IMR-90 (cell line): ENCODE measurements at regions not wholly inside any gene's neighbourhood (a gene's known extent, or its start where the extent isn't known, plus 50 kb on each side); places are given as distances from the start of the nearest gene placed in this dataset.

Source experiments
- ATAC-seq: fragments of 200-7000 bp; cut with Tn5 transposase; 2 replicates; pipeline ENCODE4 v1.9.1; 2020; ENCODE audit warnings: low read depth, mild to moderate bottlenecking, moderate library complexity
- BruUV-seq: library from RNA; stranded (reverse); fragments of 400-500 nt; replicated peaks from 2 replicates; lab custom pipeline; 2021; lab: Mats Ljungman, UMichigan
- CTCF ChIA-PET: fragments of 300-600 bp; formaldehyde crosslinking; extraction: SDS; loops from one replicate; lab custom pipeline; 2021; ENCODE audit warnings: antibody characterized with exemption; lab: Yijun Ruan, JAX
- POLR2A ChIA-PET: fragments of 300-600 bp; sonication (Branson Sonifier 250); formaldehyde crosslinking; loops from one replicate; lab custom pipeline; 2022; ENCODE audit warnings: antibody characterized with exemption; ENCODE audit not compliant: unreplicated experiment; lab: Charles Lee
- DNase-seq: peaks from one replicate; pipeline ENCODE4 v3.0.0; 2013
- H2AFZ ChIP-seq: replicated peaks from 2 replicates; pipeline ENCODE3; 2013; ENCODE audit warnings: low read length, mild to moderate bottlenecking; ENCODE audit not compliant: poor library complexity
- H2AK5ac ChIP-seq: 2 replicates; pipeline ENCODE4 v1.6.1; 2013; ENCODE audit warnings: low read depth, low read length, inconsistent platforms
- H2AK9ac ChIP-seq: replicated peaks from 2 replicates; pipeline ENCODE3; 2013; ENCODE audit warnings: mild to moderate bottlenecking, low read depth, low read length, moderate library complexity; ENCODE audit not compliant: poor library complexity
- H2BK120ac ChIP-seq: 2 replicates; pipeline ENCODE4 v1.6.1; 2013; ENCODE audit warnings: low read depth, low read length, inconsistent platforms
- H2BK15ac ChIP-seq: 3 replicates; pipeline ENCODE4 v1.6.1; 2013; ENCODE audit warnings: low read depth, low read length, inconsistent platforms
- H2BK20ac ChIP-seq: 2 replicates; pipeline ENCODE4 v1.6.1; 2013; ENCODE audit warnings: low read depth, mild to moderate bottlenecking, inconsistent platforms, low read length, moderate library complexity
- H2BK5ac ChIP-seq: 2 replicates; pipeline ENCODE4 v1.6.1; 2013; ENCODE audit warnings: mild to moderate bottlenecking, low read depth, low read length, inconsistent platforms; ENCODE audit not compliant: poor library complexity, severe bottlenecking
- H3K14ac ChIP-seq: replicated peaks from 2 replicates; pipeline ENCODE4 v1.6.1; 2013; ENCODE audit warnings: low read depth, low read length, inconsistent platforms
- H3K18ac ChIP-seq: 2 replicates; pipeline ENCODE4 v1.6.1; 2013; ENCODE audit warnings: low read depth, low read length, control low read depth
- H3K23ac ChIP-seq: 2 replicates; pipeline ENCODE4 v1.6.1; 2013; ENCODE audit warnings: low read depth, low read length, inconsistent platforms
- H3K27ac ChIP-seq: 2 replicates; pipeline ENCODE4 v1.5.1; 2013; ENCODE audit warnings: mild to moderate bottlenecking, control low read depth, low read length; ENCODE audit not compliant: insufficient read depth
- H3K27me3 ChIP-seq: 2 replicates; pipeline ENCODE4 v1.6.1; 2013; ENCODE audit warnings: low read length; ENCODE audit not compliant: control insufficient read depth, insufficient read depth
- H3K36me3 ChIP-seq: 2 replicates; pipeline ENCODE4 v1.6.1; 2013; ENCODE audit warnings: low read length, mixed read lengths; ENCODE audit not compliant: control insufficient read depth, insufficient read depth
- H3K4ac ChIP-seq: 2 replicates; pipeline ENCODE4 v1.6.1; 2013; ENCODE audit warnings: low read depth, low read length, inconsistent platforms
- H3K4me1 ChIP-seq: 2 replicates; pipeline ENCODE4 v1.6.1; 2013; ENCODE audit warnings: low read length, mixed read lengths; ENCODE audit not compliant: control insufficient read depth, insufficient read depth
- H3K4me2 ChIP-seq: 2 replicates; pipeline ENCODE4 v1.6.1; 2013; ENCODE audit warnings: low read depth, mild to moderate bottlenecking, control low read depth, low read length, moderate library complexity
- H3K4me3 ChIP-seq: 2 replicates; pipeline ENCODE4 v1.5.1; 2013; ENCODE audit warnings: low read depth, mild to moderate bottlenecking, control low read depth, low read length, moderate library complexity; ENCODE audit not compliant: insufficient read depth
- H3K56ac ChIP-seq: 2 replicates; pipeline ENCODE4 v1.6.1; 2013; ENCODE audit warnings: low read length, inconsistent platforms; ENCODE audit not compliant: insufficient read depth; ENCODE audit errors: extremely low read depth
- H3K79me1 ChIP-seq, 2 experiments: 2 replicates each; pipeline ENCODE4 v1.6.1; 2013; ENCODE audit warnings: low read length in 2 of 2, inconsistent platforms in 1 of 2, low read depth in 1 of 2
- H3K9ac ChIP-seq: 2 replicates; pipeline ENCODE4 v1.6.1; 2013; ENCODE audit warnings: low read depth, low read length, control low read depth
- H3K9me1 ChIP-seq: 2 replicates; pipeline ENCODE4 v1.6.1; 2013; ENCODE audit warnings: low read length, inconsistent platforms; ENCODE audit not compliant: insufficient read depth
- H3K9me3 ChIP-seq: 2 replicates; pipeline ENCODE4 v1.6.1; 2013; ENCODE audit warnings: low read length; ENCODE audit not compliant: control insufficient read depth, insufficient read depth
- H4K20me1 ChIP-seq: 2 replicates; pipeline ENCODE4 v1.6.1; 2013; ENCODE audit warnings: low read length, inconsistent platforms; ENCODE audit not compliant: insufficient read depth
- H4K5ac ChIP-seq: 2 replicates; pipeline ENCODE4 v1.6.1; 2013; ENCODE audit warnings: mild to moderate bottlenecking, low read depth, low read length, control low read depth
- H4K8ac ChIP-seq, 2 experiments: 2 replicates each; pipeline ENCODE4 v1.6.1; 2013; ENCODE audit warnings: low read depth in 2 of 2, low read length in 2 of 2, control low read depth in 1 of 2, inconsistent platforms in 1 of 2
- H4K91ac ChIP-seq: 2 replicates; pipeline ENCODE4 v1.6.1; 2013; ENCODE audit warnings: low read depth, low read length, inconsistent platforms; ENCODE audit not compliant: insufficient read depth
- BHLHE40 ChIP-seq: fragments of 150-350 bp; IDR thresholded peaks from 2 replicates; pipeline ENCODE4 v1.6.1; 2016; ENCODE audit warnings: mild to moderate bottlenecking, low read depth, low read length
- CEBPB ChIP-seq: IDR thresholded peaks from 2 replicates; pipeline ENCODE4 v1.6.1; 2012; ENCODE audit warnings: low read depth, low read length, improper control_type of control experiment
- CTCF ChIP-seq: conservative IDR thresholded peaks from 2 replicates; pipeline ENCODE4 v1.5.1; 2012; ENCODE audit warnings: mild to moderate bottlenecking, low read depth, low read length, improper control_type of control experiment
- MAZ ChIP-seq: IDR thresholded peaks from 2 replicates; pipeline ENCODE4 v1.6.1; 2012; ENCODE audit warnings: low read depth, mild to moderate bottlenecking, low read length, improper control_type of control experiment, moderate library complexity, borderline replicate concordance
- WGBS, 2 experiments: methylation state at CpG; one replicate each; pipeline versions ENCODE4 v1.1.5 to v1.1.7; 2013; ENCODE audit warnings: missing lambda C conversion rate in 2 of 2; ENCODE audit not compliant: insufficient read length in 1 of 2; ENCODE audit errors: extremely low coverage in 2 of 2; 5-methylcytosine and 5-hydroxymethylcytosine counted together
- dilution Hi-C: fragments of 300-500 bp; cut with HindIII; formaldehyde crosslinking; loops from one replicate; pipeline ENCODE4 v1.14.3; 2018; ENCODE audit warnings: low sequenced_read_pairs; ENCODE audit not compliant: unreplicated experiment
- in situ Hi-C: fragments of 300-500 bp; cut with MboI; formaldehyde crosslinking; loops from 3 replicates; pipeline ENCODE4 v1.14.3; 2019; ENCODE audit warnings: low sequenced_read_pairs, inconsistent platforms, mixed read lengths
- intact Hi-C: fragments of 100-400 bp; cut with micrococcal nuclease; formaldehyde crosslinking; loops from 2 replicates; pipeline ENCODE4 v1.10.0; 2022

- Histone ChIP-seq H3K14ac (peak overlapping the region; percentile 89; the same call in 1 of the 2 replicates), H3K4ac (peak overlapping the region; percentile 97), H3K4me1 (peaks cover 19% of the 10 kb centered on the region), H2BK15ac (peak overlapping the region; percentile 96), H3K4me2 (peak overlapping the region; percentile 70), H3K9me3 (no peaks in the 10 kb centered on the region), H2BK5ac (peak overlapping the region; percentile 97), H2BK120ac (peak overlapping the region; percentile 98), H3K27ac (peak overlapping the region; percentile 94), H3K4me3 (no peak overlapping the region), H4K91ac (peak overlapping the region; percentile 89), H3K36me3 (no peaks in the 10 kb centered on the region), H4K5ac (peak overlapping the region; percentile 43; the same call in 1 of the 2 replicates), H2AFZ (no peak overlapping the region), H3K23ac (peak overlapping the region; percentile 94), H2BK20ac (peak overlapping the region; percentile 97), H3K27me3 (no peaks in the 10 kb centered on the region), H3K56ac (peak overlapping the region; percentile 34; the same call in 1 of the 2 replicates), H4K8ac (peak overlapping the region; percentile 73 to 89; a peak in 3 of 4 replicates), H3K18ac (peak overlapping the region; percentile 87), H3K9ac (peak overlapping the region; percentile 55; the same call in 1 of the 2 replicates), H3K9me1 (peaks cover 4% of the 10 kb centered on the region), H2AK5ac (peak overlapping the region; percentile 20; the same call in 1 of the 2 replicates), H4K20me1 (no peaks in the 10 kb centered on the region), H3K79me1 (no peaks in the 10 kb centered on the region), H2AK9ac (no peak overlapping the region)
- no CpG with 5 or more reads among the region's 9 CpGs for WGBS, 2 experiments
- ChIA-PET POLR2A (interaction anchor here (0.6 kb wide), 1 partner anchor 119 kb away, joined by 6 read pairs; no protein-coding TSS in a partner anchor), CTCF (no interaction called here)
- intact Hi-C loops, result no loop called here
- in situ Hi-C loops, result no loop called here
- ATAC-seq (peak; percentile 31), DNase-seq (peak; percentile 84)
- dilution Hi-C loops, result no loop called here
- no TSS peak for BruUV-seq
- TF ChIP-seq CEBPB (no peak), CTCF (no peak), MAZ (no peak), BHLHE40 (peak; percentile 31; the same call in 1 of the 2 replicates)
These were observed 334.2 kb upstream of the SNX7 start for GRCh38 chr1:98327220-98327861.
